Hepatocyte (in vitro differentiated cells): ENCODE measurements at regions not wholly inside any gene's neighbourhood (a gene's known extent, or its start where the extent isn't known, plus 50 kb on each side); places are given as distances from the start of the nearest gene placed in this dataset.

Source experiments
- DNase-seq: peaks from one replicate; pipeline ENCODE4 v3.0.0-alpha.2; 2016; ENCODE audit warnings: low spot score
- H2AFZ ChIP-seq: fragments of 200-600 bp; sonication (generic); 2 replicates; pipeline ENCODE4 v1.6.0; 2016; ENCODE audit warnings: antibody characterized with exemption, mild to moderate bottlenecking
- H3K27ac ChIP-seq: fragments of 200-600 bp; sonication (generic); 2 replicates; pipeline ENCODE4 v1.5.1; 2016; ENCODE audit warnings: mild to moderate bottlenecking
- H3K27me3 ChIP-seq: fragments of 200-600 bp; sonication (generic); 2 replicates; pipeline ENCODE4 v1.6.1; 2016
- H3K36me3 ChIP-seq: fragments of 200-600 bp; sonication (generic); replicated peaks from 2 replicates; pipeline ENCODE4 v1.5.1; 2016; ENCODE audit warnings: low read depth; ENCODE audit not compliant: insufficient read depth
- H3K4me1 ChIP-seq: fragments of 200-600 bp; sonication (generic); 2 replicates; pipeline ENCODE4 v1.5.1; 2016; ENCODE audit warnings: mild to moderate bottlenecking, moderate library complexity; ENCODE audit not compliant: insufficient read depth
- H3K4me2 ChIP-seq: fragments of 200-600 bp; sonication (generic); 2 replicates; pipeline ENCODE4 v1.6.0; 2016
- H3K4me3 ChIP-seq: fragments of 200-600 bp; sonication (generic); 2 replicates; pipeline ENCODE4 v1.5.1; 2016; ENCODE audit warnings: mild to moderate bottlenecking
- H3K79me2 ChIP-seq: fragments of 200-600 bp; sonication (generic); 2 replicates; pipeline ENCODE4 v1.6.0; 2017; ENCODE audit warnings: mild to moderate bottlenecking
- H3K9me2 ChIP-seq: fragments of 200-600 bp; sonication (generic); replicated peaks from 2 replicates; pipeline ENCODE4 v1.6.0; 2017; ENCODE audit warnings: mild to moderate bottlenecking; ENCODE audit not compliant: insufficient read depth
- H3K9me3 ChIP-seq: fragments of 200-600 bp; sonication (generic); 2 replicates; pipeline ENCODE4 v1.5.1; 2016; ENCODE audit warnings: low read depth, mild to moderate bottlenecking
- H4K20me1 ChIP-seq: fragments of 200-600 bp; sonication (generic); 2 replicates; pipeline ENCODE4 v1.6.0; 2016; ENCODE audit warnings: mild to moderate bottlenecking; ENCODE audit not compliant: insufficient read depth, poor library complexity, severe bottlenecking
- CTCF ChIP-seq: fragments of 200-600 bp; sonication (generic); IDR thresholded peaks from 2 replicates; pipeline ENCODE4 v1.5.1; 2016; ENCODE audit warnings: antibody characterized with exemption, mild to moderate bottlenecking; ENCODE audit not compliant: poor library complexity
- EZH2 ChIP-seq: fragments of 200-600 bp; sonication (generic); IDR thresholded peaks from 2 replicates; pipeline ENCODE4 v1.6.1; 2016; ENCODE audit warnings: antibody characterized with exemption, mild to moderate bottlenecking, borderline replicate concordance
- EZH2phosphoT487 ChIP-seq: fragments of 200-600 bp; sonication (generic); IDR thresholded peaks from one replicate; pipeline ENCODE4 v1.6.1; 2018; ENCODE audit warnings: antibody characterized with exemption, mild to moderate bottlenecking, low read depth, moderate library complexity; ENCODE audit not compliant: unreplicated experiment, severe bottlenecking
- WGBS: methylation state at CpG from one replicate; pipeline ENCODE4 v1.1.6; 2016; ENCODE audit warnings: low lambda C conversion rate; ENCODE audit errors: missing lambda C conversion rate; 5-methylcytosine and 5-hydroxymethylcytosine counted together

- no peak for TF ChIP-seq EZH2phosphoT487
- no peak for TF ChIP-seq CTCF
- 88% methylated on average over 1 of the region's 1 CpG for WGBS
- Histone ChIP-seq H3K36me3 (no peaks in the 10 kb centered on the region), H3K27ac (no peak overlapping the region), H3K9me2 (no peaks in the 10 kb centered on the region), H3K4me2 (no peak overlapping the region), H3K4me3 (no peak overlapping the region), H3K27me3 (no peaks in the 10 kb centered on the region), H3K4me1 (no peaks in the 10 kb centered on the region), H4K20me1 (no peaks in the 10 kb centered on the region), H3K9me3 (no peaks in the 10 kb centered on the region), H2AFZ (no peak overlapping the region), H3K79me2 (no peaks in the 10 kb centered on the region)
- no peak for DNase-seq
Observed at GRCh38 chr11:23497040-23497439, 636.8 kb upstream of the CCDC179 start.

- no peak for TF ChIP-seq EZH2phosphoT487
- no peak for TF ChIP-seq CTCF
- no peak for TF ChIP-seq EZH2
Observed at GRCh38 chr11:23502389-23502788, 642.1 kb upstream of the CCDC179 start.

GRCh38 chr11:23502826-23503225 is 642.6 kb upstream of the CCDC179 start:
- H3K9me2 ChIP-seq: no peaks in the 10 kb centered on the region
- no peaks in the 10 kb centered on the region for H3K79me2 ChIP-seq
- no peaks in the 10 kb centered on the region for H3K4me1 ChIP-seq
- no peak overlapping the region for H3K4me2 ChIP-seq
- no peak overlapping the region for H3K27ac ChIP-seq
- no peak overlapping the region for H3K4me3 ChIP-seq
- no peak for DNase-seq
- H3K9me3 ChIP-seq: no peaks in the 10 kb centered on the region
- 59% methylated on average over 1 of the region's 1 CpG for WGBS
- H2AFZ ChIP-seq: no peak overlapping the region
- H3K27me3 ChIP-seq: no peaks in the 10 kb centered on the region
- H4K20me1 ChIP-seq: no peaks in the 10 kb centered on the region
- no peaks in the 10 kb centered on the region for H3K36me3 ChIP-seq
- no peak for TF ChIP-seq EZH2phosphoT487
- no peak for TF ChIP-seq EZH2
- no peak for TF ChIP-seq CTCF

More at GRCh38 chr11:23502389-23502788, 642.1 kb upstream of the CCDC179 start:
- H3K27me3 ChIP-seq: no peaks in the 10 kb centered on the region
- no peaks in the 10 kb centered on the region for H3K79me2 ChIP-seq
- H2AFZ ChIP-seq: no peak overlapping the region
- H3K4me1 ChIP-seq: no peaks in the 10 kb centered on the region
- no peaks in the 10 kb centered on the region for H4K20me1 ChIP-seq
- H3K4me2 ChIP-seq: no peak overlapping the region
- 84% methylated on average over 3 of the region's 3 CpGs for WGBS
- no peak overlapping the region for H3K27ac ChIP-seq
- no peaks in the 10 kb centered on the region for H3K9me3 ChIP-seq
- no peaks in the 10 kb centered on the region for H3K9me2 ChIP-seq
- no peak for DNase-seq
- no peaks in the 10 kb centered on the region for H3K36me3 ChIP-seq
- no peak overlapping the region for H3K4me3 ChIP-seq

GRCh38 chr11:23509023-23509422 is 648.7 kb upstream of the CCDC179 start:
- H3K4me3 ChIP-seq: no peak overlapping the region
- H3K27ac ChIP-seq: no peak overlapping the region
- no peaks in the 10 kb centered on the region for H4K20me1 ChIP-seq
- no peaks in the 10 kb centered on the region for H3K27me3 ChIP-seq
- H3K4me1 ChIP-seq: no peaks in the 10 kb centered on the region
- no peaks in the 10 kb centered on the region for H3K36me3 ChIP-seq
- no peak for DNase-seq
- no peaks in the 10 kb centered on the region for H3K79me2 ChIP-seq
- no peaks in the 10 kb centered on the region for H3K9me3 ChIP-seq
- H3K9me2 ChIP-seq: no peaks in the 10 kb centered on the region
- peak overlapping the region; percentile 22 for H3K4me2 ChIP-seq
- no peak overlapping the region for H2AFZ ChIP-seq
- no peak for TF ChIP-seq EZH2phosphoT487
- TF ChIP-seq EZH2: no peak
- TF ChIP-seq CTCF: no peak
